ENCODE measurements at regions not wholly inside any gene's neighbourhood (a gene's known extent, or its start where the extent isn't known, plus 50 kb on each side); places are given as distances from the start of the nearest gene placed in this dataset.
A peak's percentile ranks its signal among the peaks of the same experiment; 100 is the strongest.
"Not testable (repeated sequence)": the region's sequence is repeated elsewhere in the genome, so short reads cannot be mapped to it uniquely, and the experiment has no call there.

DNA sequence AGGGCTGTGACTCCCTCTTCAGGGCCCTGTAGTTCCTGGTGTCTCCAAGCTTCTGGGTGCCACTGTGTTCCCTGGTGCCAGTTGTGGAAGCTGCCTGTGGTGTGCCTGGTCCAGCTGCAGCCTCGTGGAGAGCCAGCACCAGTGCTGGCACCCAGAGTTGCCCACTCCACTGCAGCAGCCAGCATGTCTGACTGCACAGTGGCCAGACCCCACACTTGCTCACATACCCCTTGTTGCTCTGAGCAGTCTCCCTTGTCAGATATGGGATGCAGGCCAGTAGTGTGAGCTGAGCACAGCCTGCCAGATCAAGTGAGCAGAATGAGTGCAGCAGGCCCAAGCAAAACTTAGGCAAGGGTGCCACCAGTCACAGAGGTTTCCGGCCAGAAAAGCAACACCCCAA is 108.6 kb downstream of the ZMAT1 start:
- no peak for FAIRE-seq

- not testable (repeated sequence) for FAIRE-seq
These were observed 114.1 kb downstream of the ZMAT1 start for GRCh38 chrX:101817739-101818138.

DNA sequence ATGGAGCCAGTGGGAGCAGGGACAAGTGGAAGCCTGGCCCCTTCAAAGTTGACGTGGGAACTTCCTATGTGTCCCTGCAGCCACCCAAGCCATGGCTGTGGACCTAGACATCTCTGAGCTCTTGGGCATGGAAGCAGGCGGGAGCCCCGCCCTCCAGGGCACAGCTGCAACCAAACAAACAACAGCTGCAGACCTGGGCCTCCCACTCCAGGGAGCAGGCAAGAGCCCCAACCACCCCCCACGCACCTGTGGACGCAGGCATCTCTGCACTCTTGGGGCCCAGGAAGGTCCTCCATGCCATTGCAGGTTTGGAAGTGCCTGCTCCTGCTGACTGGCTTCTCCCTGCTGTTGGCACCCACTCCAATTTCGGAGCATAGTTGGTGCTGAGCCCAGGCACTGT is 118.6 kb downstream of the ZMAT1 start:
- no peak for FAIRE-seq

DNA sequence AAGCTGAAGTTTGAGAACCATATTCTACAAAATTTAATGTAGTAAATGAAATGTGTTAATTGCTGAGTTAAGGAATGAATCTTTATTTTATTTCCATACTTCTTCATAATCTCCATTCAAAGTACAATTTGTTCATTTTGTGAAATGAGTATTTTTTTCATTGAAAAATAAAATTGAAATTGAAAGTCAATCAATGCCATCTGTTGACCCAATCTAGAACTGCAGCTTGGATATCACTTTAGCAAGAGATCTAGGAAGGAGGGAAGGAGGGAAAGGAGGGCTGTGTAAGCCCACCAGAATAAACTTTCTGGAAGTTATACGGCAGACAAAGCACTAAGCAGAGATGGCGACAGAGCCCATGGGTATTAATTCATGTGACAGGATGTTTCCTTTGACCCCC is 128.4 kb downstream of the ZMAT1 start:
- peak; percentile 69 for FAIRE-seq

DNA sequence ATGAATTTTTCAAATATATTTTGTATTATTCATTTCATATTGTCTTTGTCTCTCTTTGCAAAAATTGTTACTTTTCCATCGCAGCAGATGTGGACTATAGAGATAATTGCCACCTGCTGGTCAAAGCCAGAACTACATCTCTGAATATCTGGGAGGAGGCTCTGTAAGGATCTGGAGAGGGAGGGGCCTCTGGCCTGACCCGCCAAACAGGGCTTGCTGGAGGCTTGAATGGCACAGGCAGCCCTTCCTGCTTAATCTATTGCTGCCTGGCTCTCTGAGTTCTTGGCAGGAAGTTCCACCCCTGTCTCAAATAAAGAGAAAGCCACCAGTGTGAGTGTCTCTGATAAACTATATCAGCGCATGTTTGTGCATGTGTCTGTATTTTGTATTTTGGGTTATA is 132.4 kb downstream of the ZMAT1 start:
- peak; percentile 95 for FAIRE-seq

DNA sequence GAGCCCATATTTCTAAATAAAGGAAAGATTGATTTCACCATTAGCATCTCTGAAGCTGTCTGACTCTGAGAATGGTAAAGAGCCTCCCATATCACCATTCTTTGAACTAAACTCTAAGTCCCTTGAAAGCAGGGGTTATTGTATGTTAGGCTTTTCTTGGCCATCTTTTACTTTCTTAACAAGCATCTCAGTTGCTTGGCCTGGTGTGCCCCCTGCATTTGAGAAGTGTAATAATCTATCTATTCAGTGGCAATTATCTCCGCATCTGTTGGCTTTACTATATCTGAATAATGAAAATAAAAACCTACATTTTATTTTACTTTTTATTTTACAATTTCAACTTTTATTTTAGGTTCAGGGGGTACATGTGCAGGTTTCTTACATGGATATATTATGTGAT is 128.3 kb upstream of the ARMCX2 start:
- FAIRE-seq, result no peak

DNA sequence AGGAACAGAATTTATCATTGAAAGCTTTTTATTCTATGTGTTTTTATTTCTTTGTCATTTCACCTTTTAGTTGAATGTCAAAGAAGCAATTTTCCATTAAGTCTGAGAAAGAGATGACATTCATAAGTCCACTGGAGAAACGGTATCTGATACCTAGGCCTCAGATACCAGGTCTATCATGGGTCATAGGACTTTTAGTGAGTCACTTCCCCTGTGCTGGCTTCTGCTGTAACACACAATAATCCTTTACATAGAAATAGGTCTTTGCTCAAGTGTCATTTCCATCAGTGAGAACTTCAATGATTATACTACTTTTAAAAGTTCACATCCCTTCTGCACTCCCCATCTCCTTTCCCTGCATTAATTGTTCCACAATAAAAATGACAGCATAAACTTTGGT is 125.5 kb upstream of the ARMCX2 start:
- no peak for FAIRE-seq

GRCh38 chrX:101780421-101780820 is 120.8 kb upstream of the ARMCX2 start:
- not testable (repeated sequence) for FAIRE-seq

DNA sequence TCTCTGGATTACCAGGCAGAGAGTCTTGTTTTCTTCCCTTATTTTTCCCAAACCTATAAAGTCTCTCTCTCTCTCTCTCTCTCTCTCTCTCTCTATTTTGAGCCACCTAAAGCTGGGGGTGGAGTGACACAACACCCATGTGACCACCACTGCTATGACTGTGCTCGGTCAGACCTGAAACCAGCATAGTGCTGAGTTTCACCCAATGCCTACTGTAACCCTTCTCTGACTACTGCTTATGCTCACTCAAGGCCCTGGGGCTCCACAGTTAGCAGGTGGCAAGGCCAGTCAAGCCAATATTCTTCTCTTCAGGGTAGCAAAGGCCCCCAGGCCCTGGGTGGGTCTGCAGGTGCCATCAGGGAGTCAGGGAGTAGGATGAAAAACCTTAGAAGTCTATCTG is 114.7 kb upstream of the ARMCX2 start:
- FAIRE-seq, result no peak

DNA sequence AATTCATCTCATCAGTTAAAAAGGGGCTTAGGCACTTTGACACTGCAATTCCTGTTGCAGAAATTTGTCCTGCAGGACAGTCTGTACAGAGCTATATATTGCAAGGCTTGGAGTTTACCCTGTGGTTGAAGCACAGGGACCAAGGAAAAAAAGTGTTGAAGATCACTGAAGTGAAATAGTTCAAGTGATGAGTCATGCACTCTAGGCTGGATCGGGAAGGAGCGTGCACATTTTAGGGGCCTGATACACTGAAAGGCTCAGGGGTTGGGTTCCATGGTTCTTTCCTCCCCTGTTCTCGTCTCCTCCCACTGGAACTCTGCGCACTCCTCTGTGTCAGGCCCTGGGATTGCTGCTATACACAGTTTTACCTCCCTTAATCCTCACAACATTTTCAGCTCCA is 104.9 kb upstream of the ARMCX2 start:
- FAIRE-seq, result no peak

GRCh38 chrX:101759000-101759399 is 99.3 kb upstream of the ARMCX2 start:
- FAIRE-seq, result peak; percentile 80

GRCh38 chrX:101750744-101751143 is 91.1 kb upstream of the ARMCX2 start:
- no peak for FAIRE-seq

DNA sequence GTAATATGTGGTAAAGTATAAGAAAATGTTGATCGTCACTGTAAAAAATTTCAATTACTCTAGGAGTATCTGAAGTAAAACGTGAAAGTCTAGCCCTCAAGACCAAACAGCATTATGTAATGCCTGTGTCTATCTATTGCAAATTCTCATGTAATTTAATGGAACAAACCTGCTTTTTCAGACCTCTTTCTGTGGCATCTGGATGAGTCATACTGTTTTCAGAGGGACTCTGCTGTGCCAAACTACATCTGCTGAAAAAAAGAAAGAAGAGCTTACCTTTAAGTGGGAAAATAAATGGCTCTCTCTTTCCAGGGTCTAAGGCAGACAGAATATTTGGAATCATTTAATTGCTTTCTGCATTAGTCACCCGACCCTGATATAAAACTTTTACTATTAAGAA is 89.8 kb upstream of the ARMCX2 start:
- FAIRE-seq, result no peak

GRCh38 chrX:101745046-101745445 is 85.4 kb upstream of the ARMCX2 start:
- no peak for FAIRE-seq

DNA sequence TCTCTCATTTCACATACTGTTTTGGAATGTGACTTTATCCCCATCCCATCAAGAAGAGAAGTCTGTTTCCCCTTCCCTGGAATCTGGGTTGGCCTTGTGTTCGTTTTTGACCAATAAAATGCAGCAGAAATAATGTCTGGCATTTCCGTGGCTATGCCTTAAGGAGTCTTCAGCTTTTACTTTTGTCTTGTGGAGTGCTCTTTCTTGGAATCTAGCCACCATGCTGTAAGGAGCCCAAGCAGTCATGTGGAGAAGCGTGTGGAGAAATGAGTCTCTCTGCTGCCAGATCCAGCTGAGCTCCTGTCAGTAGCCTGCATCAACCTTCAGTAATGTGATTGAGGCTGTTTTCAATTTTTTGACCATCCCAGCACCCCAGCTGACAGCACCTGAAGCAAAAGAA is 84.4 kb upstream of the ARMCX2 start:
- FAIRE-seq, result no peak

DNA sequence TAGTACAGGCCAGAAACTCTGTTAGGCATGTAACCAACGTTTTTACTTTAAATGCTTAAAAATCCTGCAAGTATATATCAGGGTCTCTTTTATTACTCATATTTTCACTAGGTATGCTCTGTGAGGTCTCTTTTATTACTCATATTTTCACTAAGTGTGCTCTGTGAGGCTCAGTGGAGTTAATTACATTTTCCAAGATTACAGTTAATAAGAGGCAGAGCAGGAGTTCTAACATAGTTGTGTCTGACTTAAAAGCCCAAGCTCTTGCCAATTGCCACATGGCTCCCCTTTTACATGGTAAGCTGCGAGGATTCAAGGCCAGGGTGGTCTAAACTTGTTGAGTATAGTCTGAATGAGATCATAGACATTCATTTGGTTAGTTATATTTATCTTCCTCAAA is 81.0 kb upstream of the ARMCX2 start:
- FAIRE-seq, result no peak

GRCh38 chrX:101738867-101739266 is 79.2 kb upstream of the ARMCX2 start:
- not testable (repeated sequence) for FAIRE-seq

- FAIRE-seq, result not testable (repeated sequence)
These were observed 78.8 kb upstream of the ARMCX2 start for GRCh38 chrX:101738411-101738810.

- FAIRE-seq, result no peak
These were observed 77.0 kb upstream of the ARMCX2 start for GRCh38 chrX:101736651-101737050.

DNA sequence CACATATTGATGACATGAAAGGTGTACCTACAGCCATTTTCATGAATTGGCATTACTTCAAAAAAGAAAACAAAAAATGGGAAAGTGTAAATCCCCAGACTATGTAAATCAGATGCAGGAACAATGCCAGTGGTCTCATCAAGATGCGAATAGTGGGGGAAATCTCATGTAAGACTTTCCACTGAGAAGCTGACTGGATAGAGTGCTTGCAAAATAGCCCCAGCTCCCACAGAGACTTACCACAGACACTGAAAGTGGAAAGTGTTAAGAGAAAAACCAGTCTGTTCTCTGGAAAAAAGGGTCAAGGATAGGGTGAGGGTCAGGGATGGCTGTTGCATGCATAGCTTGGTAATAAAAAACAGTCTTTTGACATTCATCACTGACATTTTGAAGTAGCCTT is 73.2 kb upstream of the ARMCX2 start:
- no peak for FAIRE-seq

DNA sequence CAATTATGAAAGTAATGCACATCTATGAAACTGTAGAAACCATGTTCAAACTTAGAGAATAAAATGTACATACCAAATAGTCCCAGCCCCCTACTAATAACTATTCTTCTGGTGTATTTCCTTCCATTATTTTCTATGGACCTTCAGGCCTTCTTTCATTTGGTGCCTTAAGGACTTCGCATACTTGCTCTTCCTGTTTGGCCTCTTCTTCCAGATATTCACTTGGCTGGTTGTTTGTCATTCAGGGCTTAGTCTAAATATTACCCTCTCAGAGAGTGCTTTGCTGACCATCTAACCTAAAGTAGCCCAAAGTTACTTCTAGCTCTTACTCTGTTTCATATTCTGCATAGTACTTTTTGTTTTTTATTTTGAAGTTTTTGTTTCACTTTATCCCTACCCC is 70.3 kb upstream of the ARMCX2 start:
- no peak for FAIRE-seq
